DOHH2 (cell line): ENCODE measurements at regions not wholly inside any gene's neighbourhood (a gene's known extent, or its start where the extent isn't known, plus 50 kb on each side); places are given as distances from the start of the nearest gene placed in this dataset.
"Not testable (repeated sequence)": the region's sequence is repeated elsewhere in the genome, so short reads cannot be mapped to it uniquely, and the experiment has no call there.

Source experiments
- CTCF ChIP-seq: fragments of 200-600 bp; sonication (generic); IDR thresholded peaks from one replicate; pipeline ENCODE4 v1.5.1; 2014; ENCODE audit warnings: antibody characterized with exemption, mild to moderate bottlenecking, low read depth, low read length; ENCODE audit not compliant: poor library complexity, severe bottlenecking
- EZH2phosphoT487 ChIP-seq: fragments of 200-600 bp; sonication (generic); IDR thresholded peaks from 2 replicates; pipeline ENCODE4 v1.6.1; 2017; ENCODE audit warnings: borderline replicate concordance, mild to moderate bottlenecking, antibody characterized with exemption, low read length, moderate library complexity, mixed read lengths

GRCh38 chr5:82872321-82873288 lies 204.6 kb downstream of the TMEM167A start:
- not testable (repeated sequence) for TF ChIP-seq CTCF, EZH2phosphoT487
